ENCODE measurements at regions not wholly inside any gene's neighbourhood (a gene's known extent, or its start where the extent isn't known, plus 50 kb on each side); places are given as distances from the start of the nearest gene placed in this dataset.

DNA sequence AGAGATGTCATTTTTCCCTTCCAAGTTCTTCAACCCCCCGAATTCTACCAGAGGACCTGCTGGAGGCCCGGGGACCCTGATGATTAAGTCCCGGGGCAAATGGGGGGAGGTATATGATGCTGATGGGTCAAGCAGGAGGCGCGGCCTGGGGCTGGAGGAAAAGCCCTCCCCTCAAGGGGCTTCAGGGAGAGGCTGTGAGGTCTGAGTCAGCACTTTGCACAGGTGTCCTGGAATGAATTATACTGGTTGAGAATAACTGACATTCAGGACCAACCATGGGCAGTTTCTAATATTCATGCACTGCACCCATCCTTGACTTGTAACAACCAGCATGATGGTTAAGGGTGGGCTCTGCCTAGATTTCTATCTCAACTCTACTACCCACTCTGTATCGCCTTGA is 146.8 kb upstream of the SYT13 start:
- Histone ChIP-seq H3K79me1 (ENCODE audit: insufficient read depth, low read depth, low read length, poor library complexity, severe bottlenecking) (no peaks in the 10 kb centered on the region), H3K18ac (ENCODE audit: insufficient read length, low read depth, low read length) (no peak overlapping the region), H3K27ac (ENCODE audit: insufficient read length, low read depth, low read length) (no peak overlapping the region), H3T11ph (ENCODE audit: low read length) (no peak overlapping the region), H3K23ac (ENCODE audit: insufficient read length, low read depth, low read length) (no peak overlapping the region), H3K23me2 (ENCODE audit: insufficient read length, low read depth, low read length, poor library complexity, severe bottlenecking) (no peaks in the 10 kb centered on the region), H3K27me3 (ENCODE audit: insufficient read depth, low read length) (no peaks in the 10 kb centered on the region), H2BK15ac (ENCODE audit: low read depth, low read length) (no peak overlapping the region), H3K9ac (ENCODE audit: extremely low read depth, insufficient read length, low read length) (no peak overlapping the region), H2BK20ac (ENCODE audit: low read depth, low read length, poor library complexity, severe bottlenecking) (no peak overlapping the region), H4K8ac (replicated peaks; ENCODE audit: insufficient read length, low read depth, low read length) (no peak overlapping the region), H2AFZ (ENCODE audit: low read length) (no peak overlapping the region), H3K4ac (ENCODE audit: low read depth, low read length) (no peak overlapping the region), H2BK120ac (ENCODE audit: low read depth, low read length, poor library complexity, severe bottlenecking) (no peak overlapping the region), H3K4me1 (ENCODE audit: insufficient read depth, low read length) (no peaks in the 10 kb centered on the region), H3K9me3 (ENCODE audit: control insufficient read depth, low read depth, low read length) (no peaks in the 10 kb centered on the region), H4K20me1 (ENCODE audit: control insufficient read depth, insufficient read depth, insufficient read length) (no peaks in the 10 kb centered on the region), H2BK12ac (ENCODE audit: insufficient read length, low read depth, low read length) (no peak overlapping the region), H4K91ac (ENCODE audit: insufficient read length, low read depth, low read length) (no peak overlapping the region), H3K56ac (ENCODE audit: insufficient read length, low read depth, low read length) (no peak overlapping the region), H3K4me2 (ENCODE audit: insufficient read depth, insufficient read length, low read length) (no peak overlapping the region), H3K14ac (ENCODE audit: insufficient read depth, low read length) (no peak overlapping the region), H2BK5ac (ENCODE audit: insufficient read length, low read length) (no peak overlapping the region), H2AK5ac (ENCODE audit: insufficient read length, low read length) (no peak overlapping the region), H4K5ac (ENCODE audit: insufficient read length, low read depth, low read length) (no peak overlapping the region), H3K79me2 (ENCODE audit: insufficient read depth, low read length) (no peaks in the 10 kb centered on the region)
- H3K4me1 Mint-ChIP-seq, result peaks cover 11 to 12% of the 10 kb centered on the region in 2 experiments
- no CpG with 5 or more reads among the region's 6 CpGs for WGBS (ENCODE audit: extremely low coverage, insufficient read length, low lambda C conversion rate)
- H3K4me3 Mint-ChIP-seq, result no peak overlapping the region
- DNase-seq, result no peak
- no peaks in the 10 kb centered on the region for H3K9me3 Mint-ChIP-seq
- H3K27ac Mint-ChIP-seq, result no peak overlapping the region
- H3K27me3 Mint-ChIP-seq (ENCODE audit: low read depth), result peaks cover 16% of the 10 kb centered on the region
- TF ChIP-seq, protein P1, sequence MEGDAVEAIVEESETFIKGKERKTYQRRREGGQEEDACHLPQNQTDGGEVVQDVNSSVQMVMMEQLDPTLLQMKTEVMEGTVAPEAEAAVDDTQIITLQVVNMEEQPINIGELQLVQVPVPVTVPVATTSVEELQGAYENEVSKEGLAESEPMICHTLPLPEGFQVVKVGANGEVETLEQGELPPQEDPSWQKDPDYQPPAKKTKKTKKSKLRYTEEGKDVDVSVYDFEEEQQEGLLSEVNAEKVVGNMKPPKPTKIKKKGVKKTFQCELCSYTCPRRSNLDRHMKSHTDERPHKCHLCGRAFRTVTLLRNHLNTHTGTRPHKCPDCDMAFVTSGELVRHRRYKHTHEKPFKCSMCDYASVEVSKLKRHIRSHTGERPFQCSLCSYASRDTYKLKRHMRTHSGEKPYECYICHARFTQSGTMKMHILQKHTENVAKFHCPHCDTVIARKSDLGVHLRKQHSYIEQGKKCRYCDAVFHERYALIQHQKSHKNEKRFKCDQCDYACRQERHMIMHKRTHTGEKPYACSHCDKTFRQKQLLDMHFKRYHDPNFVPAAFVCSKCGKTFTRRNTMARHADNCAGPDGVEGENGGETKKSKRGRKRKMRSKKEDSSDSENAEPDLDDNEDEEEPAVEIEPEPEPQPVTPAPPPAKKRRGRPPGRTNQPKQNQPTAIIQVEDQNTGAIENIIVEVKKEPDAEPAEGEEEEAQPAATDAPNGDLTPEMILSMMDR (conservative IDR thresholded peaks at IDR 0.05), result no peak
- no peaks in the 10 kb centered on the region for H3K36me3 Mint-ChIP-seq (ENCODE audit: insufficient read depth in 1 of 3, low read depth in 3 of 3)

All from H9 (cell line).